ENCODE measurements at regions not wholly inside any gene's neighbourhood (a gene's known extent, or its start where the extent isn't known, plus 50 kb on each side); places are given as distances from the start of the nearest gene placed in this dataset.

DNA sequence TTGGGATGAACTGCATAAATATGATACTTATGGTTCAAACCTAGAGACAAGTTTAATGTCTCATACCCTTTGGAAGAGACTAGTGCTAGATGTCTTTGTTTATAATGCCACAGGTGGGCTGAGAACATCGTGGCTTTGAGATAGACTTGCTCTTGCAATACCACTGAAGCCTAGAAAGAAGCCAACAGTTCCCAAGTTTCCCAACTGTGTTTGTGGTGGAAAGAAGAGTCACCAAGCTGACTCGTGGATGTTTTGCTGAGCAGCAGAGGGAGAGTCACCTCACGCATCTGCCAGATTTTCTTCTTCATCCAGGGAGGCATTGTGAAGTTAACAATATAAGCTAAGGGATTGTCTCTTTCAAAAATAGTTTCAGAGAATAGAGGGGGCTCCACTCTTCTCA lies 1076.2 kb downstream of the C4orf33 start:
- TF ChIP-seq SUZ12 (IDR thresholded peaks at IDR 0.05; ENCODE audit: extremely low read depth, insufficient read depth, insufficient read length) (no peak), YY1 (IDR thresholded peaks at IDR 0.05; ENCODE audit: insufficient read depth, insufficient read length) (no peak)
